HL-60 (cell line): ENCODE measurements at regions not wholly inside any gene's neighbourhood (a gene's known extent, or its start where the extent isn't known, plus 50 kb on each side); places are given as distances from the start of the nearest gene placed in this dataset.

Source experiments
- DNase-seq, 2 experiments: peaks; one replicate each; pipeline ENCODE4 v3.0.0-alpha.2; 2010 to 2020; ENCODE audit warnings: low read depth in 1 of 2, low spot score in 1 of 2
- H3K27ac ChIP-seq: fragments of 250-450 bp; sonication (Bioruptor Pico); replicated peaks from 2 replicates; pipeline ENCODE4 v1.5.1; 2020; ENCODE audit warnings: mild to moderate bottlenecking, moderate library complexity
- H3K27me3 ChIP-seq: fragments of 250-450 bp; sonication (Bioruptor Pico); 2 replicates; pipeline ENCODE4 v1.5.1; 2021; ENCODE audit warnings: mild to moderate bottlenecking, moderate library complexity; ENCODE audit not compliant: insufficient read depth, poor library complexity, severe bottlenecking
- H3K4me3 ChIP-seq: replicated peaks from 2 replicates; pipeline ENCODE4 v1.5.1; 2011; ENCODE audit warnings: mild to moderate bottlenecking, control low read depth, low read length; ENCODE audit not compliant: insufficient read depth
- CTCF ChIP-seq: IDR thresholded peaks from one replicate; pipeline ENCODE4 v1.5.1; 2011; ENCODE audit warnings: low read length, control low read depth, inconsistent platforms; ENCODE audit not compliant: insufficient read depth
- GABPA ChIP-seq: IDR thresholded peaks from 2 replicates; pipeline ENCODE4 v1.6.1; 2012; ENCODE audit warnings: low read depth
- POLR2AphosphoS5 ChIP-seq: IDR thresholded peaks from 2 replicates; pipeline ENCODE4 v1.6.1; 2012; ENCODE audit warnings: low read depth
- SPI1 ChIP-seq: IDR thresholded peaks from 2 replicates; pipeline ENCODE4 v1.6.1; 2012; ENCODE audit warnings: low read depth, mild to moderate bottlenecking, borderline replicate concordance
- TF ChIP-seq, protein P1 (sequence below): IDR thresholded peaks from 2 replicates; pipeline ENCODE4 v1.6.1; 2012; ENCODE audit warnings: low read depth; ENCODE audit not compliant: insufficient replicate concordance

DNA sequence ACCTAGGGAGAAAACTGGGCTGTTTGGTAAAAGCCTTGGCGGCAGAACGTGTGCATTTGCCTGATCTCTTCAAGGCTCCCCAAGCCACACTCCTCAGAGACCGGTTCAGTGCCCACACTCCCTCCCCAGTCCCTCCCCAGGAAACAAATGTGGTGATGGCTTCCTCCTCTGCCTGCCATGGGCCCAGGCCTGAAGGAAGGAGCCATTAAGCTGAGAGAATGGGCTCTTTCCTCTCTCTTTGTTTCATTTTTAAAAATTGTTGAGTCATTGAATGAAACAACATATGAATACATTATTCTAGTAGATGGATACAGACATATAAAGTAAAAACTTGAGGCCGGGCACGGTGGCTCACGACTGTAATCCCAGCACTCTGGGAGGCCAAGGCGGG is 50.6 kb upstream of the YWHAQ start:
- TF ChIP-seq POLR2AphosphoS5 (no peak), GABPA (no peak), SPI1 (no peak)
- no peak for DNase-seq

DNA sequence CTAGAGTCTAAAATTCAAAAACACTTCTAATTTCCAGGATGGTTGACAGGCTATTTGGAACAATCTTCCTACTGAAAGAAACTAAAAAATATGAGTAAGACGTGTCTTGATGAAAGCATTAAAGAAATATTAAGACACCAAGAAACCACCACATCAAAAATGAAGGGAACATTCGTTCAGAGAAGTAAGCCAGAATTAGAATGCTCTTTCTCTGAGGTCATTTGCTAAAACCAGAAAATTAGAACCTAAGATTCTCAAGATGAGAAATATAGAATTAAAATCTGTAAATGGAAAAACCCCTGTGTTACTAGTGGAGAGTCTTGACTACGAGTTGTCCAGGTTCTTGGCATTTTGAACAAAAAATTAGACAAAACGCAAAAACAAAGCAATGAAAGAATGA is 54.8 kb upstream of the YWHAQ start:
- no peak overlapping the region for H3K4me3 ChIP-seq
- DNase-seq: no peak
- no peak overlapping the region for H3K27ac ChIP-seq
- no peak for TF ChIP-seq POLR2AphosphoS5
- TF ChIP-seq CTCF: no peak
- TF ChIP-seq, protein P1, sequence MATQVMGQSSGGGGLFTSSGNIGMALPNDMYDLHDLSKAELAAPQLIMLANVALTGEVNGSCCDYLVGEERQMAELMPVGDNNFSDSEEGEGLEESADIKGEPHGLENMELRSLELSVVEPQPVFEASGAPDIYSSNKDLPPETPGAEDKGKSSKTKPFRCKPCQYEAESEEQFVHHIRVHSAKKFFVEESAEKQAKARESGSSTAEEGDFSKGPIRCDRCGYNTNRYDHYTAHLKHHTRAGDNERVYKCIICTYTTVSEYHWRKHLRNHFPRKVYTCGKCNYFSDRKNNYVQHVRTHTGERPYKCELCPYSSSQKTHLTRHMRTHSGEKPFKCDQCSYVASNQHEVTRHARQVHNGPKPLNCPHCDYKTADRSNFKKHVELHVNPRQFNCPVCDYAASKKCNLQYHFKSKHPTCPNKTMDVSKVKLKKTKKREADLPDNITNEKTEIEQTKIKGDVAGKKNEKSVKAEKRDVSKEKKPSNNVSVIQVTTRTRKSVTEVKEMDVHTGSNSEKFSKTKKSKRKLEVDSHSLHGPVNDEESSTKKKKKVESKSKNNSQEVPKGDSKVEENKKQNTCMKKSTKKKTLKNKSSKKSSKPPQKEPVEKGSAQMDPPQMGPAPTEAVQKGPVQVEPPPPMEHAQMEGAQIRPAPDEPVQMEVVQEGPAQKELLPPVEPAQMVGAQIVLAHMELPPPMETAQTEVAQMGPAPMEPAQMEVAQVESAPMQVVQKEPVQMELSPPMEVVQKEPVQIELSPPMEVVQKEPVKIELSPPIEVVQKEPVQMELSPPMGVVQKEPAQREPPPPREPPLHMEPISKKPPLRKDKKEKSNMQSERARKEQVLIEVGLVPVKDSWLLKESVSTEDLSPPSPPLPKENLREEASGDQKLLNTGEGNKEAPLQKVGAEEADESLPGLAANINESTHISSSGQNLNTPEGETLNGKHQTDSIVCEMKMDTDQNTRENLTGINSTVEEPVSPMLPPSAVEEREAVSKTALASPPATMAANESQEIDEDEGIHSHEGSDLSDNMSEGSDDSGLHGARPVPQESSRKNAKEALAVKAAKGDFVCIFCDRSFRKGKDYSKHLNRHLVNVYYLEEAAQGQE: no peak
- no peak for TF ChIP-seq SPI1
- TF ChIP-seq GABPA: no peak
- no peaks in the 10 kb centered on the region for H3K27me3 ChIP-seq

More for the DNA sequence above, 50.6 kb upstream of the YWHAQ start:
- H3K27ac ChIP-seq: no peak overlapping the region
- no peaks in the 10 kb centered on the region for H3K27me3 ChIP-seq
- no peak overlapping the region for H3K4me3 ChIP-seq

DNA sequence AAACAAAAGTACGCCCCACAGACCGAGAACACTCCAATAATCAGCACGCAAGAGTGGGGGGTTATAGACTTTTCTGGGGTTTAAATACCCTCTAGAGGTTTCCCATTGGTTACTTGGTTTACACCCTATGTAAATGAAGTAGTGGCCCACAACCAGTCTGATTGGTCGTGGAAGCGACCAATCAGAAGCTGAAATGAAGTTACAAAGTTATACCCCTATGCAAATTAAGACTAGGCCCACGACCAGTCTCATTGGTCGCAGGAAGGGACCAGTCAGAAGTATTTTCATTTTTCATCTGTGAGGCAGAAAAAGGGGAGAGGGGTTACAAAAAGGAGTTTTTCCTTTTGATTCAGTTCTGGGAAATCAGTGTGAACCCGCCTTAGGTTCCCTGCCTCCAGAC is 55.3 kb upstream of the YWHAQ start:
- TF ChIP-seq CTCF: no peak
- TF ChIP-seq GABPA: no peak
- TF ChIP-seq POLR2AphosphoS5: no peak
- TF ChIP-seq, protein P1: no peak
- no peak for TF ChIP-seq SPI1
- Histone ChIP-seq H3K4me3 (no peak overlapping the region), H3K27me3 (no peaks in the 10 kb centered on the region), H3K27ac (no peak overlapping the region)
- no peak for DNase-seq

DNA sequence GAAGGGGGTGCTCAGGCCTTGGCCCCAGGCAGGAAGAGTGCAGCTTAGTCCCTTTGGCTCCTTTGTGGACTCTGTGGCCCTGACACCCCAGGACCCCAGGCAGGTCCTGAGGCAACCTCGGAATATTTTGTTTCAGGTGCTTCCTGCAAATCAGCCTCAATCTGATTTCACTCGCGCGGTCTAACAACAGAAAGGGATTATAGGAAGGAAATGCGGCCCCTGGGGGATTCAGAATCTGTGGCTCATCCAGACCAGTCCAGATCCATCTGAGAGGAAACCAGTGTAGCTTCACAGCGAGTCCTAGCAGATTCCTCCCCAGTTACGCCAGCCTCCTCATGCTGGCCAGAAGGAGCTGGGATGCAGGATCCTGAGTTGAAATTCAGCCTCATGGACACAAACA is 59.5 kb upstream of the YWHAQ start:
- H3K27ac ChIP-seq: no peak overlapping the region
- DNase-seq: no peak
- H3K27me3 ChIP-seq: no peaks in the 10 kb centered on the region
- H3K4me3 ChIP-seq: no peak overlapping the region
- TF ChIP-seq GABPA (no peak), POLR2AphosphoS5 (no peak), CTCF (no peak), SPI1 (no peak)
- TF ChIP-seq, protein P1: no peak
